ENCODE measurements at regions not wholly inside any gene's neighbourhood (a gene's known extent, or its start where the extent isn't known, plus 50 kb on each side); places are given as distances from the start of the nearest gene placed in this dataset.

- FAIRE-seq: no peak
- Mint-ChIP-seq H3K4me3 (ENCODE audit: unreplicated experiment) (no peak overlapping the region), H3K27me3 (ENCODE audit: low read depth, unreplicated experiment) (peaks cover 25% of the 10 kb centered on the region), H3K4me1 (ENCODE audit: low read depth, unreplicated experiment) (no peaks in the 10 kb centered on the region), H3K9me3 (ENCODE audit: unreplicated experiment) (no peaks in the 10 kb centered on the region), H3K36me3 (ENCODE audit: low read depth, unreplicated experiment) (no peaks in the 10 kb centered on the region), H3K27ac (ENCODE audit: unreplicated experiment) (no peak overlapping the region)
- H3K4me1 ChIP-seq (ENCODE audit: insufficient read depth, low read length): no peaks in the 10 kb centered on the region
- H3K4me2 ChIP-seq (ENCODE audit: low read length): no peak overlapping the region
- H2AFZ ChIP-seq (ENCODE audit: low read depth, low read length): no peak overlapping the region
- no peaks in the 10 kb centered on the region for H3K79me2 ChIP-seq (ENCODE audit: insufficient read depth, low read length)
- H3K27me3 ChIP-seq (ENCODE audit: insufficient read depth, low read length): no peaks in the 10 kb centered on the region
- H3K9ac ChIP-seq (ENCODE audit: low read length): no peak overlapping the region
- no peak for TF ChIP-seq EZH2 (IDR thresholded peaks at IDR 0.05; ENCODE audit: insufficient read depth, low read length)
- TF ChIP-seq CTCF (IDR thresholded peaks at IDR 0.05; ENCODE audit: insufficient read depth, low read depth, low read length): no peak
- no peaks in the 10 kb centered on the region for H3K9me3 ChIP-seq (ENCODE audit: insufficient read depth, low read depth, low read length)
- no peak for DNase-seq (ENCODE audit: low read depth)
- H3K27ac ChIP-seq (ENCODE audit: low read depth, low read length): no peak overlapping the region
- no peak overlapping the region for H3K4me3 ChIP-seq (ENCODE audit: insufficient read depth, low read depth, low read length)
- no peaks in the 10 kb centered on the region for H3K36me3 ChIP-seq (ENCODE audit: insufficient read depth, low read length)
- H4K20me1 ChIP-seq (ENCODE audit: insufficient read depth, low read length): no peaks in the 10 kb centered on the region
These were observed 232.2 kb upstream of the KLF4 start for GRCh38 chr9:107721705-107722245.

GRCh38 chr9:107720501-107720900, 230.9 kb upstream of the KLF4 start:
- FAIRE-seq: no peak

More at GRCh38 chr9:107720501-107720900, 230.9 kb upstream of the KLF4 start:
- Histone ChIP-seq H3K9me3 (ENCODE audit: insufficient read depth, low read depth, low read length) (no peaks in the 10 kb centered on the region), H3K27me3 (ENCODE audit: insufficient read depth, low read length) (no peaks in the 10 kb centered on the region), H3K4me3 (ENCODE audit: insufficient read depth, low read depth, low read length) (no peak overlapping the region), H3K4me1 (ENCODE audit: insufficient read depth, low read length) (no peaks in the 10 kb centered on the region), H3K36me3 (ENCODE audit: insufficient read depth, low read length) (no peaks in the 10 kb centered on the region), H3K79me2 (ENCODE audit: insufficient read depth, low read length) (no peaks in the 10 kb centered on the region), H3K27ac (ENCODE audit: low read depth, low read length) (no peak overlapping the region), H3K4me2 (ENCODE audit: low read length) (no peak overlapping the region), H2AFZ (ENCODE audit: low read depth, low read length) (no peak overlapping the region), H4K20me1 (ENCODE audit: insufficient read depth, low read length) (no peaks in the 10 kb centered on the region), H3K9ac (ENCODE audit: low read length) (no peak overlapping the region)
- Mint-ChIP-seq H3K4me1 (ENCODE audit: low read depth, unreplicated experiment) (no peaks in the 10 kb centered on the region), H3K27ac (ENCODE audit: unreplicated experiment) (no peak overlapping the region), H3K27me3 (ENCODE audit: low read depth, unreplicated experiment) (peaks cover 25% of the 10 kb centered on the region), H3K9me3 (ENCODE audit: unreplicated experiment) (no peaks in the 10 kb centered on the region), H3K4me3 (ENCODE audit: unreplicated experiment) (no peak overlapping the region), H3K36me3 (ENCODE audit: low read depth, unreplicated experiment) (no peaks in the 10 kb centered on the region)
- no peak for DNase-seq (ENCODE audit: low read depth)
- TF ChIP-seq EZH2 (IDR thresholded peaks at IDR 0.05; ENCODE audit: insufficient read depth, low read length): no peak
- TF ChIP-seq CTCF (IDR thresholded peaks at IDR 0.05; ENCODE audit: insufficient read depth, low read depth, low read length): no peak

Measured in astrocyte (in vitro differentiated cells and primary cell).